Prostate gland (tissue), 2 donors: ENCODE measurements at regions not wholly inside any gene's neighbourhood (a gene's known extent, or its start where the extent isn't known, plus 50 kb on each side); places are given as distances from the start of the nearest gene placed in this dataset.

ENCODE experiments used
- CTCF ChIP-seq, 4 experiments: fragments of 200-600 bp in 2 of 4; fragments of 450-650 bp in 2 of 4; sonication (generic) in 2 of 4; IDR thresholded peaks; 1 replicate in 3 of 4; 2 replicates in 1 of 4; pipeline ENCODE4 v1.5.1; 2016 to 2019; ENCODE audit warnings: antibody characterized with exemption in 4 of 4, mild to moderate bottlenecking in 2 of 4, moderate library complexity in 2 of 4
- POLR2A ChIP-seq: fragments of 450-650 bp; IDR thresholded peaks from one replicate; pipeline ENCODE4 v1.6.1; 2016; ENCODE audit warnings: antibody characterized with exemption, mild to moderate bottlenecking
- POLR2AphosphoS5 ChIP-seq: sonication (generic); formaldehyde crosslinking; IDR thresholded peaks from one replicate; pipeline ENCODE4 v1.6.1; 2017; ENCODE audit warnings: antibody characterized with exemption

DNA sequence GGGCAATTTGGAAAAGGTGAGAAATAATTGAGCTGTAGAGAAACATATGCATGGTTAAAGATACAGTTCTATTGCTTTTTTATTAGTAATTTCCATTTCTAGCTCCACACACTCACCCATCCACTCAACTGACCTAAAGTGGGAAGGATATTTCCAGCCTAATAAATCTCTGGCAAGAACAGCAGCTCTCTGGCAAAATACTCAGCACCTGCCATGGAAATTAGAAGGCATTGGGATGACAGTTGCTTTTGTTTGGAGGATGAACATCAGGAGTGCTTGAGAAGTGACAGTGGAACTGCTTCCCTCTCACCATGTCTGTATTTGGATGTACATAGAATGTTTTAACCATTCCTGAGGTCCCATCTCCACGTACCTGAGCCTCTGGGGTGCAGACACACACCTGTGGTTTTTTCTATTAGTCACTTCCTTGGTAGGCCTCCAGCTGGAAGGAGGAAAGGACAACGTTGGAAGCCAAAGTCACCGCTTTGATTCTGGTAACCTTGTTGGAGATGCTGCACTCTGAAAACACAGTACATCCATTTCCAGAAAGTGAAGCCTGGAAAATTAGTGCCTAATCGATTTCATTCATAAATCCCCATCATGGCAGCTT lies 62.3 kb upstream of the RUNX1 start:
- TF ChIP-seq CTCF (IDR thresholded peaks at IDR 0.05) (no peak), POLR2A (no peak), POLR2AphosphoS5 (no peak)
